Caco-2 (cell line): ENCODE measurements at regions not wholly inside any gene's neighbourhood (a gene's known extent, or its start where the extent isn't known, plus 50 kb on each side); places are given as distances from the start of the nearest gene placed in this dataset.

ENCODE experiments used
- BruUV-seq: library from RNA; stranded (reverse); fragments of 400-500 nt; replicated peaks from 2 replicates; lab custom pipeline; 2021; lab: Mats Ljungman, UMichigan
- CTCF ChIA-PET: fragments of 300-600 bp; sonication (Branson Sonifier 250); formaldehyde crosslinking; loops from one replicate; lab custom pipeline; 2022; ENCODE audit warnings: antibody characterized with exemption; lab: Charles Lee
- POLR2A ChIA-PET: fragments of 300-600 bp; sonication (Branson Sonifier 250); formaldehyde crosslinking; loops from one replicate; lab custom pipeline; 2022; ENCODE audit warnings: antibody characterized with exemption; lab: Charles Lee
- DNase-seq, 2 experiments: peaks; one replicate each; pipeline versions ENCODE4 v3.0.0 to v3.0.0-alpha.2; 2020 to 2022
- H3K27me3 ChIP-seq: replicated peaks from 2 replicates; pipeline ENCODE4 v1.6.0; 2011; ENCODE audit warnings: low read length; ENCODE audit not compliant: control insufficient read depth, insufficient read depth
- H3K36me3 ChIP-seq: 2 replicates; pipeline ENCODE4 v1.5.1; 2011; ENCODE audit warnings: low read length; ENCODE audit not compliant: control insufficient read depth, insufficient read depth
- H3K4me1 ChIP-seq: fragments of 250-450 bp; sonication (Bioruptor Pico); 2 replicates; pipeline ENCODE4 v1.5.1; 2020; ENCODE audit warnings: mild to moderate bottlenecking
- H3K4me3 ChIP-seq: 2 replicates; pipeline ENCODE4 v1.5.1; 2011; ENCODE audit warnings: low read depth, mild to moderate bottlenecking, control low read depth, low read length
- H3K9me3 ChIP-seq: fragments of 250-450 bp; sonication (Bioruptor Pico); 2 replicates; pipeline ENCODE4 v1.5.1; 2020; ENCODE audit warnings: mild to moderate bottlenecking, moderate library complexity
- H3K27ac Mint-ChIP-seq: one replicate; pipeline ENCODE4 v1.8.0; 2022; ENCODE audit warnings: mixed read lengths; ENCODE audit not compliant: unreplicated experiment
- H3K27me3 Mint-ChIP-seq: one replicate; pipeline ENCODE4 v1.8.0; 2022; ENCODE audit warnings: mixed read lengths; ENCODE audit not compliant: insufficient read depth, unreplicated experiment
- H3K36me3 Mint-ChIP-seq: one replicate; pipeline ENCODE4 v1.8.0; 2022; ENCODE audit warnings: mild to moderate bottlenecking, mixed read lengths; ENCODE audit not compliant: insufficient read depth, unreplicated experiment
- H3K4me1 Mint-ChIP-seq: one replicate; pipeline ENCODE4 v1.8.0; 2022; ENCODE audit warnings: low read depth, mixed read lengths; ENCODE audit not compliant: unreplicated experiment
- H3K4me3 Mint-ChIP-seq: one replicate; pipeline ENCODE4 v1.8.0; 2022; ENCODE audit warnings: mild to moderate bottlenecking, moderate library complexity, mixed read lengths; ENCODE audit not compliant: unreplicated experiment
- H3K9me3 Mint-ChIP-seq: one replicate; pipeline ENCODE4 v1.8.0; 2022; ENCODE audit warnings: mixed read lengths; ENCODE audit not compliant: unreplicated experiment
- intact Hi-C: fragments of 100-400 bp; cut with micrococcal nuclease; formaldehyde crosslinking; loops from one replicate; pipeline ENCODE4 v1.10.0; 2022; ENCODE audit not compliant: unreplicated experiment
- TF ChIP-seq, protein P1 (sequence below), 2 experiments: fragments of 200-600 bp in 1 of 2; IDR thresholded peaks; 1 replicate in 1 of 2; 2 replicates in 1 of 2; pipeline versions ENCODE4 v1.5.1 to v1.8.0; 2011 to 2022; ENCODE audit warnings: antibody characterized with exemption in 1 of 2, control low read depth in 1 of 2, inconsistent platforms in 1 of 2, low read depth in 1 of 2, low read length in 1 of 2, mild to moderate bottlenecking in 1 of 2, moderate library complexity in 1 of 2; ENCODE audit not compliant: insufficient read depth in 1 of 2, severe bottlenecking in 1 of 2, unreplicated experiment in 1 of 2

DNA sequence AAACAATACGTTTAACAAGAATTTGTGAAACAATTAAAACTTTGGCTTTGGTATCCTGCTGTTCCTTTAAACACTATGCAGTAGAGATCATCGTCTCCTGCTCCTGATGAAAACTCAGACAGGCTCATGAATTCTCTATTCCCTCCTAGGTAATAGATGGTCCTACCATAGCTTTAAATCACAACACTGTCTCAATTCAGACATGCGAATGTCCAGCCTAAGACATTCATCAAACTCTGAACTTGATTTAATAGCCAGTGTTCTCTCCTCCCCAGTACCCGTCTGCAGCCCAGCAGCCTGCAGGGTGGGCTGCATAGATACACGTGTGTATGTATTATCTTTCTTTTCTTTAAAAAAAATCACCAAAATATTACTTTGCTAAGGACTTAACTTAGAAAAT is 232.8 kb downstream of the TTLL2 start:
- ChIA-PET CTCF (no interaction called here), POLR2A (no interaction called here)
- no peak overlapping the region for H3K4me3 Mint-ChIP-seq
- H3K9me3 ChIP-seq: no peaks in the 10 kb centered on the region; the same call in none of the 2 replicates
- peaks cover 20% of the 10 kb centered on the region for H3K4me1 Mint-ChIP-seq
- intact Hi-C loops: no loop called here
- no peaks in the 10 kb centered on the region for H3K36me3 ChIP-seq
- BruUV-seq: no TSS peak
- H3K27me3 Mint-ChIP-seq: no peaks in the 10 kb centered on the region
- H3K9me3 Mint-ChIP-seq: no peaks in the 10 kb centered on the region
- H3K27me3 ChIP-seq: no peaks in the 10 kb centered on the region
- peaks cover 8% of the 10 kb centered on the region for H3K36me3 Mint-ChIP-seq
- TF ChIP-seq, protein P1, sequence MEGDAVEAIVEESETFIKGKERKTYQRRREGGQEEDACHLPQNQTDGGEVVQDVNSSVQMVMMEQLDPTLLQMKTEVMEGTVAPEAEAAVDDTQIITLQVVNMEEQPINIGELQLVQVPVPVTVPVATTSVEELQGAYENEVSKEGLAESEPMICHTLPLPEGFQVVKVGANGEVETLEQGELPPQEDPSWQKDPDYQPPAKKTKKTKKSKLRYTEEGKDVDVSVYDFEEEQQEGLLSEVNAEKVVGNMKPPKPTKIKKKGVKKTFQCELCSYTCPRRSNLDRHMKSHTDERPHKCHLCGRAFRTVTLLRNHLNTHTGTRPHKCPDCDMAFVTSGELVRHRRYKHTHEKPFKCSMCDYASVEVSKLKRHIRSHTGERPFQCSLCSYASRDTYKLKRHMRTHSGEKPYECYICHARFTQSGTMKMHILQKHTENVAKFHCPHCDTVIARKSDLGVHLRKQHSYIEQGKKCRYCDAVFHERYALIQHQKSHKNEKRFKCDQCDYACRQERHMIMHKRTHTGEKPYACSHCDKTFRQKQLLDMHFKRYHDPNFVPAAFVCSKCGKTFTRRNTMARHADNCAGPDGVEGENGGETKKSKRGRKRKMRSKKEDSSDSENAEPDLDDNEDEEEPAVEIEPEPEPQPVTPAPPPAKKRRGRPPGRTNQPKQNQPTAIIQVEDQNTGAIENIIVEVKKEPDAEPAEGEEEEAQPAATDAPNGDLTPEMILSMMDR (IDR thresholded peaks at IDR 0.05; ENCODE audit: insufficient read depth in 1 of 2, low read depth in 1 of 2, low read length in 1 of 2, severe bottlenecking in 1 of 2, unreplicated experiment in 1 of 2): no peak
- peaks cover 21% of the 10 kb centered on the region for H3K4me1 ChIP-seq
- no peak overlapping the region for H3K4me3 ChIP-seq
- DNase-seq: no peak
- no peak overlapping the region for H3K27ac Mint-ChIP-seq

DNA sequence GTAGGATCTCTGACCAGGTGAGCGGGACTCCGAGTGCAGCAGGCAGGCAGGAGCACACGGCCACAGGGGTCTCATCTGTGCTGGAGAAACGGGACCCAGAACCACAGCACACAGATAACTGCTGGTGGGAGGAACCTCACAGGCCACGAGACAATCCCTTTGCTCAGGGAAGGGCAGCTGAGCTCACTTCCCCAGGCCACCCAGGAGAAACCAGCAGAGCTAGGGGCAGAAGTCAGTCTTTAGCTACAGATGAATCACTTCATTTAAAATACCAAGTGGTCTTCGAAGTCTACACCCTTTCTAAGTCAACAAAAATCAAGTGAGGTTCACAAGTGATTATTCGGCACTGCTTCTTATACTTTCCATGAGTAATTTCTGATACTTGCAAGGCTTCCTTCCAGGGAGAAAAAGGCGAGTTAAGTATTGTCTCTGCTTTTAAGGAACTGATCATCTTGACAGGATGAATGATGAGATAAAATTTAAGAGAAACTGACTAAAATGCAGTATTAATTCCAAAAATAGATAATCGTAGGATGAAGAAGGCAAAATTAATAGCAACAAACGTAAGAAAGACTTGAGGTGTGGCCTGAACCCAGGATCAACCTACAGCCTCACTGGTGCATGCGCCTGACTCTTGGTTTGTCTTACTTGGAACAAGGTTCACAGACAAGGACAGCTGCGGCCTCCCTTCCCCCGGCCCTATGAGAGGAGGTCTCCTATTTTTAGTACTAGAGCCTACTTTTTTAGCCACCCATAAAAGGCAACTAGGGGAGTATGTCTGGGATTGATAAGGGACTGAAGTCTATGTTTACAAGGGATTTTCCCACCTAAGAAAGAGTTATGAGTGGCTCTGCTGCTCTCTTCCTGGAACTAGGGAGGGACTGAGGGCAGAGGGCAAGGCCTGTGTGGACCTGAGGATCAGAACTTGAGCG is 233.6 kb downstream of the TTLL2 start:
- CTCF ChIA-PET: no interaction called here

DNA sequence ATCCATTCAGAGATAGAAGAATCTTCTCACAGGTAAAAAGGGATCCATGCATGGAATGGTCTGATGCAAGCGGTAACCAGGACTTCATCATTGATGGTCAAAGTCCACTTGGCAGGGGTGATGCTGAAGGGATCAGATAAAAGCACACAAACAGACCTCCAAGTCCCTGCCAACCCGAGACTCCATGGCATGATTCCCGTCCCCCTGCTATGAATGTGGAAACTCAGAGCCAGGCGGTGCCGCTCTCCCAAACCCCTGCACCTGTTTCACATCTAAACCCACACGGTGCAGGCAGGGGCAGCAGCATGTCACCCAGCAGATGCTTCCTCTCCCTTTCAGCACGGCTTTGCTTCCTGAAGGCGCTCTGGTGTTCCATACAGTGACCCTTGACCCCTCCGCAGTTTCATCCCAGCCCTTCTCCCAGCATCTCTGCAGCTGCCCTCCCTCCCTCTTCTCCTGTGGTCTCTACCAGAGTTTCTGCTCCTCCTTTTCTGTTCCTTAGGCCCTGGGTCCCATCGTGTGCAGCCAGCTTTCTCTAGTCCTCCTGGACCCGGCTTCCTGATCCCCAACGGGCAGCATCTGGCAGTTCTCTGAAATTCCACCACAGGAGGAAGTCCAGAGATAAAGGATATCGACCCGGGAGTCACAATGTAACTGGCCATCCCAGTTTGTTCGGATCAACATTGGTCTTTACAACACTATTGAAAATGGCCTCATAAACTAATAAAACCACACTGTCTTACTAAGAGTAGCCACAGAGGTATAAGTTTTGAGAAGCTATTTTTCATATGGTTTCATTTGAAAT is 235.0 kb downstream of the TTLL2 start:
- H3K4me3 ChIP-seq: no peak overlapping the region
- ChIA-PET CTCF (no interaction called here), POLR2A (no interaction called here)
- H3K27ac Mint-ChIP-seq: peak overlapping the region; percentile 89
- TF ChIP-seq, protein P1 (IDR thresholded peaks at IDR 0.05; ENCODE audit: insufficient read depth in 1 of 2, low read depth in 1 of 2, low read length in 1 of 2, severe bottlenecking in 1 of 2, unreplicated experiment in 1 of 2): no peak
- H3K4me1 ChIP-seq: peaks cover 21% of the 10 kb centered on the region
- no TSS peak for BruUV-seq
- peak in 1 of 2 experiments; percentile 29 for DNase-seq
- no peaks in the 10 kb centered on the region; the same call in none of the 2 replicates for H3K9me3 ChIP-seq
- H3K27me3 ChIP-seq: no peaks in the 10 kb centered on the region
- peaks cover 20% of the 10 kb centered on the region for H3K4me1 Mint-ChIP-seq
- H3K27me3 Mint-ChIP-seq: no peaks in the 10 kb centered on the region
- H3K9me3 Mint-ChIP-seq: no peaks in the 10 kb centered on the region
- H3K36me3 Mint-ChIP-seq: peaks cover 8% of the 10 kb centered on the region
- H3K4me3 Mint-ChIP-seq: peak overlapping the region; percentile 10
- intact Hi-C loops: no loop called here
- no peaks in the 10 kb centered on the region for H3K36me3 ChIP-seq

More for the DNA sequence above, 233.6 kb downstream of the TTLL2 start:
- TF ChIP-seq, protein P1 (IDR thresholded peaks at IDR 0.05; ENCODE audit: insufficient read depth in 1 of 2, low read depth in 1 of 2, low read length in 1 of 2, severe bottlenecking in 1 of 2, unreplicated experiment in 1 of 2): no peak
- Mint-ChIP-seq H3K4me1 (peaks cover 20% of the 10 kb centered on the region), H3K27ac (peak overlapping the region; percentile 89), H3K4me3 (no peak overlapping the region), H3K27me3 (no peaks in the 10 kb centered on the region), H3K36me3 (peaks cover 8% of the 10 kb centered on the region), H3K9me3 (no peaks in the 10 kb centered on the region)
- BruUV-seq: no TSS peak
- peak; percentile 26 to 54 for DNase-seq
- Histone ChIP-seq H3K27me3 (no peaks in the 10 kb centered on the region), H3K9me3 (no peaks in the 10 kb centered on the region; the same call in none of the 2 replicates), H3K4me3 (no peak overlapping the region), H3K36me3 (no peaks in the 10 kb centered on the region), H3K4me1 (peaks cover 21% of the 10 kb centered on the region)
- POLR2A ChIA-PET: no interaction called here
- intact Hi-C loops: no loop called here
